ENCODE measurements at regions not wholly inside any gene's neighbourhood (a gene's known extent, or its start where the extent isn't known, plus 50 kb on each side); places are given as distances from the start of the nearest gene placed in this dataset.

DNA sequence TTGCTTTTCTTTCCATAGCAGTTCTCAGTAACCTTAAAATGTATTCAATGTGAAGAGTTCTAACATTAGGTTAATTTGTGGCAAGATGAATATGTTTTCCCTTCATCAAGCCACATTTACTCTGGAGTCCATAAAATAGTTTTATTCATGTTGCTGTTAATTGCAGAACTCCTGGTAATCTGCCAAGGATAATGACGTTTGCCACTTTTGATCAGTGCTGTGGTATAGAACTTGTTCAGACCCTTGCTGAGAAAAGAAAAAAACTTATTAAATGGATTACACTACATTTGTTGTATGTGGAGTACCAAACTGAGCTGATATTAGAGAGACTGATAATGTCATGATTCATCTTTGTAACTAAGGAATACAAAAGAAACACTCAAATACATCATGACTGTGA is 212.4 kb upstream of the DMAC1 start:
- no peak for TF ChIP-seq HNF4A (conservative IDR thresholded peaks at IDR 0.05)
- TF ChIP-seq CTCF (IDR thresholded peaks at IDR 0.05; ENCODE audit: low read depth, low read length, missing input control) = no peak
